ENCODE measurements at regions not wholly inside any gene's neighbourhood (a gene's known extent, or its start where the extent isn't known, plus 50 kb on each side); places are given as distances from the start of the nearest gene placed in this dataset.
A peak's percentile ranks its signal among the peaks of the same experiment; 100 is the strongest.
"Not testable (repeated sequence)": the region's sequence is repeated elsewhere in the genome, so short reads cannot be mapped to it uniquely, and the experiment has no call there.

DNA sequence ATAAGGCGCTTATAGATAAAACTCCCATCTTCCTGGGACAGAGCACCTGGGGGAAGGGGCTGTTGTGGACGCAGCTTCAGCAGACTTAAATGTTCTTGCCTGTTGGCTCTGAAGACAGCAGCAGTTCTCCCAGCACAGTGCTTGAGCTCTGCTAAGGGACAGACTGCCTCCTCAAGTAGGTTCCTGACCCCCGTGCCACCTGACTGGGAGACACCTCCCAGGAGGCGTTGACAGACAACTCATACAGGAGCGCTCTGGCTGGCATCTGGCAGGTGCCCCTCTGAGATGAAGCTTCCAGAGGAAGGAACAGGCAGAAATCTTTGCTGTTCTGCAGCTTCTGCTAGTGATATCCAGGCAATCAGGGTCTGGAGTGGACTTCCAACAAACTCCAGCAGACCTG lies 383.1 kb upstream of the EMCN start:
- DNase-seq (ENCODE audit: low read depth), result not testable (repeated sequence)

DNA sequence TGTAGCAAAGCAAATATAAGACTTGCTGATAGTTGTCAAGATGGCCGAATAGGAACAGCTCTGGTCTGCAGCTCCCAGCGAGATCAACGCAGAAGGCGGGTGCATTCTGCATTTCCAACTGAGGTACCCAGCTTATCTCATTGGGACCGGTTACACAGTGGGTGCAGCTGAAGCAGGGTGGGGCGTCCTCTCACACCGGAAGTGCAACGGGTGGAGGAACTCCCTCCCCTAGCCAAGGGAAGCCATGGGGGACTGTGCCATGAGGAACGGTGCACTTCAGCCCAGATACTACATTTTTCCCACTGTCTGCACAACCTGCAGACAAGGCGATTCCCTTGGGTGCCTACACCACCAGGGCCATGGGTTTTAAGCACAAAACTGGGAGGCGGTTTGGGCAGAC lies 382.3 kb upstream of the EMCN start:
- DNase-seq (ENCODE audit: low read depth), result no peak

DNA sequence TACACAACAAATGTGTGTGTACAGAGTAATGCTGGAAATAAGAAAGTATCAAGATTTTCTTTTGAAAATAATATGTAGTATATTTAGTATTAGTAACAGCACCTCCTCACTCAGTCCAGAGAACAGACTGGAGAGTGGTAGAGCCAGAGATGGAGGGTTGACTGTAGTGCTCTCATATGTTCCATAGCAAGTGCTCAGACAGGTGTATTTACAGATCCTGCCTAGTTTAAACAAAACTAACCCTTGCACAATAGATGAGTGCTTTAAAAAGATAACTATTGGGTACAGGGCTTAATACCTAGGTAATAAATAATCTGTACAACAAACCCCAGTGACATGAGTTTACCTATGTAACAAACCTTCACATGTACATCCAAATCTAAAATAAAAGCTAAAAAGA lies 381.0 kb upstream of the EMCN start:
- no peak for DNase-seq (ENCODE audit: low read depth)

- peak; percentile 5 for DNase-seq (ENCODE audit: low read depth)
These were observed 377.9 kb upstream of the EMCN start for GRCh38 chr4:100895556-100896197.

DNA sequence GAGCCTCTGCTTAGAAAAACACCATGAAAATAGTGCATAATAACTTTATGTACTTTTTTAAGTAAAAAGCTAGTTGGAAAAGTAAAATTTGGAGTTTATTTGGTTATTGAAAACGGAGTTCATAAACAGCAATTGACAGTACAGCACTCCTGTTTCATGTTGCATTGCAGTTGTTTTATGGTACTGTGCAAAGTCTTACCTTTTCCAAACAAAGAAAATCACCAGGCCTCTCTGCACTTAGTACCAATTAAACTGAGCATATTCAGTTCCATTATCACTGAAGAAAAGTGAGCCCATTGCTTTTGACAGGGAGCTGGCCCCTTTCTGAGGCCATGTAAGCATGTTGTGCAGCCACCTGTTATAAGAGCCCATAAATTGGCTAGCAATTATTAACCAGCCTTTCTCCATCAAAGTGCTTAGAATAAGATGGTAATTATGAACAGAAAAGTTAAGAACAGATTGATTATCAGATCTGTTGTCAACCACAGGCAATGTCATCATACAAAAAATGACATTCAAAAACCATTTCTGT lies 376.6 kb upstream of the EMCN start:
- DNase-seq (ENCODE audit: low read depth), result no peak

- DNase-seq (ENCODE audit: low read depth), result no peak
These were observed 374.0 kb upstream of the EMCN start for GRCh38 chr4:100891808-100892207.

DNA sequence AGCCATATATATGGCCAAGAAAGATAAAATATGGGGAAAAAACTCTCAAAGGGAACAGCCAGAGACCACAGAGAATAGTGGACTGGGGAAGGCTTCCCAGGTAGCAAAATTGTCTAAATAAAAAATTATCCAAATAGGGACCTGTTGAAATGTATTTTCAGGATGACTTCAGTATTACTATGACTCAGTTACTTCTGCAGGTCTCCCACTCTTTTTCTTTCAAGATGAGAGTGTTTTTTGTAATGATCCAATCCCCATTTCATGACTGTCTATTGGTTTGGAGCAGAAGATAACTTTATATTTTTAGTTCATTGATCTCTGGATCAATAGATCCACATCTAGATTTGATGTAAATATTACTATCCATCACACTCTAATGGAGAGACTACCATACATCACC lies 372.1 kb upstream of the EMCN start:
- no peak for DNase-seq (ENCODE audit: low read depth)

GRCh38 chr4:100889401-100889800 lies 371.6 kb upstream of the EMCN start:
- DNase-seq (ENCODE audit: low read depth), result no peak

DNA sequence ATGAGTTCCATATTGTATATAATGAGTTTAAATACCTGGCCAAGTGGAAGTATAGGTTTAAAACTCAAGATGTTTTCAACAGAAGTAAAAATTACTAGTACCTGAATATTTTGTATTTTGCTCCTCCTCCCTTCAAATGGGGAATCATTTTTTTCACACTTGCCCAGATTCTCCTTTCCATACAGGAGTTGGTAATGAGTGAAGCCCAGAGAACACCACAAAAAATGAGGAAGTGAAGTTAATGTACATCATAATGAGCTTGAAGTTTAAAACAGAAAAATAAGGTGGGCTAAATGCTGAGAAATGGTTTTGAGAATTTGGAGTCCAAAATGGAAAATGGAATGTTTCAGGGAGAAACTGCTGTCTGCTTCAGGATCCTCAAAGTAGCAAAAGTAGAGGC lies 364.8 kb upstream of the EMCN start:
- no peak for DNase-seq (ENCODE audit: low read depth)

DNA sequence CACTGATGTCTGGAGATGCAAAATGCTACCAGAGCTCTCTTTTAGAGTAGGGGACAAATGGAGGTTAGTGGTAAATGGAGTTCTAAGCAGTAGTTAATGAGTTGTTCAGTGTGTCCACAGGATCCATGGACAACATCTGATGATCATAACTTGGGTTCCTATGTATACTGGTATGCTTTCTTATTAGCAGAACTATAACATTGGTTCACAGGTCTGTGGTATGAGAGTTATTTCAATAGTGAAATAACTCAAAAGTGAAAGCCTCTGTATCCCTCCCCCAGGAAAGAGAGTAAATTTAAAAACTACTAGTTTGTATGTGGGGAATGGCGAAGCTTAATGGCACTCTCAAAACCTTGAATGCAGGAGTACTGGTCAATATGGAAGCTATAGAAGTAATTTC lies 363.5 kb upstream of the EMCN start:
- DNase-seq (ENCODE audit: low read depth), result no peak

- no peak for DNase-seq (ENCODE audit: low read depth)
These were observed 362.2 kb upstream of the EMCN start for GRCh38 chr4:100880011-100880410.

DNA sequence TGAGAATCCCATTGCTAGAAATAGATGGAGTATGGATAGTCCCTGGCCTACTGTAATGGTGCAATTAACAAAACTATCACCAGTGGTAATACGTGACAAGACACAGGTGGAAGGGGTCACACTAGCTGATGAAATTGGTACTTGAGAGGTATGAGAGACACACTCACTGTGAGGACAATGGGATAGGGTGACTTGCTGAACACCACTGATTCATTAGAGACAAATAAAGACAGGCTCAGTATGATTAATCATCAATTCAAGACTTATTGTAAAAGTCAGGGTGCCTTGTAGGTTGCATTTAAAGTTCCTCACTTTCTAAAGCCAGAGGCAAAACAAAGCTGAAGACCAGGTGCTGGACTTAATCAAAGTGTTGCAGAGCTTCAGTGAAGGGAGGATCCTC lies 361.6 kb upstream of the EMCN start:
- no peak for DNase-seq (ENCODE audit: low read depth)

DNA sequence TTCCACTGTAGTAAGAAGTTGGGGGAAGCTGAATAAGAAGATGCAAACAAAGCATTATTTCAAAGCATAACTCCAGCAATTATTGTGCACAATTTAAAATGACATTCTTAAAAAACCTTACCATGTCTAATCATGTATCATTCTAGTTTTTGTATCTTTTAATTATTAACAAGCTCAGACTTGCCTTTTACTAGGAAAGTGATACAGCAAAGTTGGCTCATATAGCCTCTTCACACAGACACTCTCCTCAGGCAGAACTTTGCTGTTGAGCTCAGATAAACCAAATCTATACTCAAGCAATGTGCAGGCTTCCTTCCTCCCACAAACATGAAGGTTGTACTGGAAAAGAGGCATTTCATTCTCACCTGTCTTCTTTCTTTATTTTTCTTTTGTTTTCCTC lies 358.7 kb upstream of the EMCN start:
- no peak for DNase-seq (ENCODE audit: low read depth)

GRCh38 chr4:100875296-100876068 lies 357.7 kb upstream of the EMCN start:
- DNase-seq (ENCODE audit: low read depth), result peak; percentile 15

GRCh38 chr4:100872811-100873210 lies 355.0 kb upstream of the EMCN start:
- DNase-seq (ENCODE audit: low read depth), result peak; percentile 50

DNA sequence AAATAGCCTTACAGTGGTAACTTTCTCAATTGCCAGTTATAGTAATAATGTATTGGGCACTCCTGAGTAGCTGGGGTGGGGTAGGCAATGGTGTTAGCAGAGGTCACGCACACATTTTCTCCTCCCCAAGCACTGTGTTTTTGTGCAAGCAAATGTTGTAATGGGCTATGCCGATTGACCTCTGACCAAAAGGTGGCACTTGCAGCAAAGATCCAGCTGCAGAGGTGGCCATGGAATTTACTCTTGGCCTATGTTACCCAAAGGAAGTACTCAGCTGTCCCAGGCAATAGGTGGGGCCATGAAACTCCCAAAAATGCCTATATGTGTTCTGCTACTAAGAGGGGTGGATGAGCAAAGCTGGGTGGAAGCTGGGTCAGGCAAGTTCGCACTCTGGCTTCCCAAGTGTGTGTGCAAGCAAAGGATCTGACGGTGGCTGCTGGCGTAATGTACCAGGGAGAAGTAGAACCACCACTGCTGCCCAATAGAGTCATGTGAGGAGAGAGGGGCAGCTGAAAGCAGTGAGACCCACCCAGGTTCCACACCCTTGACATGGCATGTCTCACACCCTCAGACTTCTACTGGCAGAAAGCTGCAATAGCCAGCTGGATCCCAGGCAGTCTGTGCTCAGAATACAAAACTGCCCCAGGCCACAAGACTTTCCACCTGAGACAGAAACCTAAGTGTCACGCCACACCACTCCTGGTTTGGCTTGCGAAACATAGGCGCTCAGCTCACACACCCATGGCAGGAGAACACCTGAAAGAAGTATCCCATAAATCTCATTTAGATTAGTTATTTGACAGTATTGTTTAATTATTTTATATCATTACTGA lies 353.3 kb upstream of the EMCN start:
- DNase-seq (ENCODE audit: low read depth), result no peak

DNA sequence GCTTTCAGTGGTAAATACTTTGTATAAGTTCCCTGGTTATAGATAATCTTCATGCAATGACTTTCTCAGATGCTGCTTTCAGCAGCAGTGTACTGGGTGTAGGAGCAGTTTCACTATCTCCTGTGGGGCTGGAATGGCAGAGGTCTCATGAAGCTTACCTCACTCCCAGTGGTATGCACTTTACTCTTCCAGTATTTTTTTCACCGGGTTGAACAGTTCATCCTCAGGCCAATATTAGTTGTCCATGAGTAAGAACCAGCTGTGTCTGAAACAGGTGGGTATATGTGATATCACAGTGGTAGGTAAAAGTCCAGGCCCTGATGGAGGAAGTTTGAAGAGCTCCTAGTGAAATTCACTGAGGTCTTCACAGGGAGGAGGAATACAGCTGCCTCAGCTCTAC lies 351.5 kb upstream of the EMCN start:
- DNase-seq (ENCODE audit: low read depth), result peak; percentile 20

DNA sequence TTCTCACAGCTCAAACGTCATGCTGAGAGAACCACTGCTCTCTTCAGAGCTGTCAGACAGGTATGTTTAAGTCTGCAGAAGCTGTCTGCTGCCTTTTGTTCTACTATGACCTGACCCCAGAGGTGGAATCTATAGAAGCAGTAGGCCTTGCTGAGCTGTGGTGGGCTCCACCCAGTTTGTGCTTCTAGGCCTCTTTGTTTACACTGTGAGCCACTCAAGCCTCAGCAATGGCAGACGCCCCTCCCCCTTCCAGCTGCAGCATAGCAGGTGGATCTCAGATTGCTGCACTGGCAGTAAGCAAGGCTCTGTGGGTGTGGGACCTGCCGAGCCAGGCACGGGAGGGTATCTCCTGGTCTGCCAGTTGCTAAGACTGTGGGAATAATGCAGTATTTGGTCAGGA lies 350.5 kb upstream of the EMCN start:
- not testable (repeated sequence) for DNase-seq (ENCODE audit: low read depth)

DNA sequence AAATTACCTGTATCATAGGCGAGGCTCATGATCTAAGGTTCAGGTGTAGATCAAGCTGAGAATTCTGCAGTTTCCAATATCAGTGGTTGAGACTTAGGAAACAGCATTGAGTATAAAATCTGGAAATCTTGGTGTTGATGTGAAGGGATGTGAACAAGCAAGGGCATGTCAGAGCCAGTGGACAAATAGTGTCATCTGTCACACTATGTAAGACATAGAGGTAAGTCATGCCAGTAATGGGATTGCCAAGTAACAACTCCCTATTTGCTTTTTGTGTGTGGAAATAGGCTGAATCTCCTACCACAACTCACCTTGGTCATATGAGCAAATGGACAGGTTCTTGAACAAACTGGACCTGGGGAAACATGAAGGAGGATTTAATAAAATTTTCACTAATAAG lies 334.5 kb upstream of the EMCN start:
- no peak for DNase-seq (ENCODE audit: low read depth)

DNA sequence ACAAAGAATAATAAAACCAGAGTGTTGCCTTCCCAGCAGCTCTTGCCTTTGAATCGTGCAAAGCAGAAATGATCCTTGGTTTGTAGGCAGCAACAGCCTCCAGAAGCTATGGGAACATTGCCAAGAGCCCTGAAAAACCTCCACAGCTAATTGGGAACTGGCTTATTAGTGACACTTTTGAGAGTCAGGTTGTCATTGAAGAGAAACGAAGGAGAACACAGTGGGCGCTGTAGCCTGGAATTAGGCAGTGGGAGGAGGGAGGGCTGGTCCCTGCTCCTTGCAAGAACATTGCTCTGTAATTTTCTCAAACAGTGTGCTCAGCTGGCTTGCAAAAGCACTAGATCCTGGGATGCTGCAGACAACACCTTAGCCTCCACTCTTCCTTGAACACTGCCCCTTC lies 331.5 kb upstream of the EMCN start:
- DNase-seq (ENCODE audit: low read depth), result no peak

GRCh38 chr4:100848841-100849240 lies 331.0 kb upstream of the EMCN start:
- DNase-seq (ENCODE audit: low read depth), result no peak

DNA sequence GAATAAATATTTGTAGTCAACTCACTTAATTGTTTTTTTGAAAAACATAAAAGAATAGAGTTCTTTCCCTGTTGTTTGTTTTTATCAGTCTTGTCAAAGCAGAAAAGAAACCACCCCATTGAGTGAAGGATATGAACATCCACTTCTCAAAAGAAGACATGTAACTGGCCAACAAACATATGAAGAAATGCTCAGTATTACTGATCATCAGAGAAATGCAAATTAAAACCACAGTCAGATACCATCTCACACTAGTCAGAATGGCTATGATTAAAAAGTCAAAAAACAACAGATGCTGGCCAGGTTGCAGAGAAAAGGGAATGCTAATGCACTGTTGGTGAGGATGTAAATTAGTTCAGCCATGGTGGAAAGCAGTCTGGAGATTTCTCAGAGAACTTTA lies 326.1 kb upstream of the EMCN start:
- DNase-seq (ENCODE audit: low read depth), result peak; percentile 9

GRCh38 chr4:100842856-100843255 lies 325.0 kb upstream of the EMCN start:
- DNase-seq (ENCODE audit: low read depth), result peak; percentile 67

Measured in iris pigment epithelial cell (primary cell).